CD8-positive, alpha-beta memory T cell (primary cell): ENCODE measurements at regions not wholly inside any gene's neighbourhood (a gene's known extent, or its start where the extent isn't known, plus 50 kb on each side); places are given as distances from the start of the nearest gene placed in this dataset.

Source experiments
- CTCF ChIA-PET: fragments of 350-600 bp; sonication (Branson Sonifier 250); formaldehyde crosslinking; loops from one replicate; lab custom pipeline; 2021; ENCODE audit warnings: antibody characterized with exemption; lab: Charles Lee
- POLR2A ChIA-PET: fragments of 350-600 bp; sonication (Branson Sonifier 250); formaldehyde crosslinking; loops from one replicate; lab custom pipeline; 2021; ENCODE audit warnings: antibody characterized with exemption; lab: Charles Lee
- DNase-seq, 5 donors: peaks; one replicate each; pipeline versions ENCODE4 v3.0.0 to v3.0.0-alpha.2; 2020 to 2022; ENCODE audit warnings: mixed read lengths in 1 of 5
- H3K27ac ChIP-seq: one replicate; pipeline ENCODE4 v1.7.0; 2013; ENCODE audit warnings: low read depth, mild to moderate bottlenecking, low read length, moderate library complexity
- H3K27me3 ChIP-seq: 2 replicates; pipeline ENCODE4 v1.7.0; 2013; ENCODE audit warnings: low read length, mild to moderate bottlenecking; ENCODE audit not compliant: insufficient read depth, poor library complexity, severe bottlenecking
- H3K36me3 ChIP-seq: 2 replicates; pipeline ENCODE4 v1.7.0; 2013; ENCODE audit warnings: mild to moderate bottlenecking, low read length, moderate library complexity; ENCODE audit not compliant: insufficient read depth
- H3K4me1 ChIP-seq: 2 replicates; pipeline ENCODE4 v1.7.0; 2013; ENCODE audit warnings: mild to moderate bottlenecking, low read length, moderate library complexity; ENCODE audit not compliant: insufficient read depth
- H3K4me3 ChIP-seq: 2 replicates; pipeline ENCODE4 v1.7.0; 2013; ENCODE audit warnings: mild to moderate bottlenecking, low read length
- H3K9me3 ChIP-seq: 2 replicates; pipeline ENCODE4 v1.7.0; 2013; ENCODE audit warnings: mild to moderate bottlenecking, low read length
- H3K27ac Mint-ChIP-seq, 8 donors: one replicate each; pipeline ENCODE4 v1.8.0; 2020 to 2021; ENCODE audit warnings: mixed read lengths in 8 of 8, mild to moderate bottlenecking in 6 of 8, inconsistent platforms in 3 of 8, moderate library complexity in 3 of 8
- H3K27me3 Mint-ChIP-seq, 2 donors: one replicate each; pipeline ENCODE4 v1.8.0; 2020 to 2021; ENCODE audit warnings: mixed read lengths in 2 of 2, mild to moderate bottlenecking in 1 of 2, moderate library complexity in 1 of 2
- H3K36me3 Mint-ChIP-seq, 3 donors: one replicate each; pipeline ENCODE4 v1.8.0; 2020 to 2021; ENCODE audit warnings: mixed read lengths in 3 of 3, inconsistent platforms in 1 of 3, mild to moderate bottlenecking in 1 of 3
- H3K4me1 Mint-ChIP-seq, 3 donors: one replicate each; pipeline ENCODE4 v1.8.0; 2020 to 2021; ENCODE audit warnings: mixed read lengths in 3 of 3, inconsistent platforms in 1 of 3, mild to moderate bottlenecking in 1 of 3
- H3K4me3 Mint-ChIP-seq, 7 donors: one replicate each; pipeline ENCODE4 v1.8.0; 2020 to 2021; ENCODE audit warnings: mixed read lengths in 7 of 7, mild to moderate bottlenecking in 6 of 7, moderate library complexity in 4 of 7, inconsistent platforms in 2 of 7
- H3K9me3 Mint-ChIP-seq, 5 donors: one replicate each; pipeline ENCODE4 v1.8.0; 2020 to 2022; ENCODE audit warnings: mixed read lengths in 5 of 5, mild to moderate bottlenecking in 3 of 5, moderate library complexity in 2 of 5, inconsistent platforms in 1 of 5

GRCh38 chr9:28050941-28051340 is 477.7 kb upstream of the C9orf72 start:
- H3K4me1 ChIP-seq, result no peaks in the 10 kb centered on the region
- H3K27me3 ChIP-seq, result no peaks in the 10 kb centered on the region
- H3K27ac ChIP-seq, result no peak overlapping the region
- H3K27me3 Mint-ChIP-seq, result no peaks in the 10 kb centered on the region
- H3K4me3 ChIP-seq, result no peak overlapping the region
- ChIA-PET POLR2A (no interaction called here), CTCF (no interaction called here)
- DNase-seq, result no peak
- no peaks in the 10 kb centered on the region for H3K36me3 Mint-ChIP-seq
- no peaks in the 10 kb centered on the region for H3K9me3 ChIP-seq
- no peak overlapping the region for H3K4me3 Mint-ChIP-seq
- H3K9me3 Mint-ChIP-seq, result peaks cover 0 to 4% (median 0%) of the 10 kb centered on the region in 5 donors
- H3K27ac Mint-ChIP-seq, result no peak overlapping the region
- H3K36me3 ChIP-seq, result no peaks in the 10 kb centered on the region
- H3K4me1 Mint-ChIP-seq, result no peaks in the 10 kb centered on the region

GRCh38 chr9:28051559-28052503 is 478.6 kb upstream of the C9orf72 start:
- no peak overlapping the region for H3K4me3 Mint-ChIP-seq
- Histone ChIP-seq H3K4me3 (no peak overlapping the region), H3K36me3 (no peaks in the 10 kb centered on the region), H3K4me1 (no peaks in the 10 kb centered on the region), H3K9me3 (no peaks in the 10 kb centered on the region), H3K27ac (no peak overlapping the region), H3K27me3 (no peaks in the 10 kb centered on the region)
- H3K4me1 Mint-ChIP-seq, result no peaks in the 10 kb centered on the region
- no peaks in the 10 kb centered on the region for H3K27me3 Mint-ChIP-seq
- POLR2A ChIA-PET, result no interaction called here
- H3K27ac Mint-ChIP-seq, result no peak overlapping the region
- no peaks in the 10 kb centered on the region for H3K36me3 Mint-ChIP-seq
- H3K9me3 Mint-ChIP-seq, result peaks cover 0 to 4% (median 0%) of the 10 kb centered on the region in 5 donors
- no peak for DNase-seq
- CTCF ChIA-PET, result no interaction called here

- no peaks in the 10 kb centered on the region for H3K9me3 ChIP-seq
- Mint-ChIP-seq H3K36me3 (no peaks in the 10 kb centered on the region), H3K27ac (no peak overlapping the region), H3K9me3 (peaks cover 0 to 5% (median 0%) of the 10 kb centered on the region in 5 donors), H3K27me3 (no peaks in the 10 kb centered on the region), H3K4me3 (no peak overlapping the region), H3K4me1 (no peaks in the 10 kb centered on the region)
- H3K4me3 ChIP-seq, result no peak overlapping the region
- H3K36me3 ChIP-seq, result no peaks in the 10 kb centered on the region
- H3K27ac ChIP-seq, result no peak overlapping the region
- CTCF ChIA-PET, result no interaction called here
- POLR2A ChIA-PET, result no interaction called here
- DNase-seq, result no peak
- H3K4me1 ChIP-seq, result no peaks in the 10 kb centered on the region
- H3K27me3 ChIP-seq, result no peaks in the 10 kb centered on the region
Measured at GRCh38 chr9:28053096-28053777, 480.0 kb upstream of the C9orf72 start.

GRCh38 chr9:28056006-28056405 is 482.7 kb upstream of the C9orf72 start:
- Histone ChIP-seq H3K9me3 (no peaks in the 10 kb centered on the region), H3K4me3 (no peak overlapping the region), H3K4me1 (no peaks in the 10 kb centered on the region), H3K36me3 (no peaks in the 10 kb centered on the region), H3K27ac (no peak overlapping the region), H3K27me3 (no peaks in the 10 kb centered on the region)
- peaks cover 0 to 2% of the 10 kb centered on the region in 2 donors for H3K27me3 Mint-ChIP-seq
- peaks cover 0 to 5% (median 4%) of the 10 kb centered on the region in 5 donors for H3K9me3 Mint-ChIP-seq
- DNase-seq, result no peak
- H3K4me1 Mint-ChIP-seq, result no peaks in the 10 kb centered on the region
- ChIA-PET POLR2A (no interaction called here), CTCF (no interaction called here)
- no peaks in the 10 kb centered on the region for H3K36me3 Mint-ChIP-seq
- H3K4me3 Mint-ChIP-seq, result no peak overlapping the region
- H3K27ac Mint-ChIP-seq, result no peak overlapping the region

- Histone ChIP-seq H3K9me3 (no peaks in the 10 kb centered on the region), H3K27ac (no peak overlapping the region), H3K4me1 (no peaks in the 10 kb centered on the region), H3K27me3 (no peaks in the 10 kb centered on the region), H3K36me3 (no peaks in the 10 kb centered on the region), H3K4me3 (no peak overlapping the region)
- ChIA-PET POLR2A (no interaction called here), CTCF (no interaction called here)
- Mint-ChIP-seq H3K4me1 (no peaks in the 10 kb centered on the region), H3K27me3 (peaks cover 0 to 2% of the 10 kb centered on the region in 2 donors), H3K9me3 (peaks cover 0 to 5% (median 4%) of the 10 kb centered on the region in 5 donors), H3K36me3 (no peaks in the 10 kb centered on the region), H3K4me3 (no peak overlapping the region), H3K27ac (no peak overlapping the region)
- DNase-seq, result no peak
Measured at GRCh38 chr9:28056466-28056865, 483.2 kb upstream of the C9orf72 start.

GRCh38 chr9:28059192-28059591 is 485.9 kb upstream of the C9orf72 start:
- H3K4me1 Mint-ChIP-seq, result no peaks in the 10 kb centered on the region
- H3K9me3 Mint-ChIP-seq, result peaks cover 0 to 5% (median 4%) of the 10 kb centered on the region in 5 donors
- ChIA-PET CTCF (no interaction called here), POLR2A (no interaction called here)
- H3K4me1 ChIP-seq, result no peaks in the 10 kb centered on the region
- H3K27me3 Mint-ChIP-seq, result peaks cover 0 to 2% of the 10 kb centered on the region in 2 donors
- H3K4me3 Mint-ChIP-seq, result no peak overlapping the region
- no peaks in the 10 kb centered on the region for H3K27me3 ChIP-seq
- H3K36me3 ChIP-seq, result no peaks in the 10 kb centered on the region
- no peak overlapping the region for H3K27ac ChIP-seq
- no peak overlapping the region for H3K4me3 ChIP-seq
- DNase-seq, result no peak
- no peaks in the 10 kb centered on the region for H3K9me3 ChIP-seq
- H3K36me3 Mint-ChIP-seq, result no peaks in the 10 kb centered on the region
- H3K27ac Mint-ChIP-seq, result no peak overlapping the region

- H3K4me1 ChIP-seq, result no peaks in the 10 kb centered on the region
- no peaks in the 10 kb centered on the region for H3K27me3 ChIP-seq
- no peak overlapping the region for H3K4me3 ChIP-seq
- Mint-ChIP-seq H3K27ac (no peak overlapping the region), H3K36me3 (no peaks in the 10 kb centered on the region), H3K27me3 (no peaks in the 10 kb centered on the region), H3K4me1 (no peaks in the 10 kb centered on the region), H3K4me3 (no peak overlapping the region), H3K9me3 (peaks cover 0 to 3% (median under 1%) of the 10 kb centered on the region in 5 donors)
- no peak overlapping the region for H3K27ac ChIP-seq
- ChIA-PET CTCF (interaction anchor here (1.0 kb wide), 1 partner anchor 10 kb away, joined by 4 read pairs; no protein-coding TSS in a partner anchor), POLR2A (no interaction called here)
- no peaks in the 10 kb centered on the region for H3K36me3 ChIP-seq
- DNase-seq, result no peak
- H3K9me3 ChIP-seq, result no peaks in the 10 kb centered on the region
Measured at GRCh38 chr9:28064241-28064815, 491.0 kb upstream of the C9orf72 start.

- ChIA-PET CTCF (no interaction called here), POLR2A (no interaction called here)
- DNase-seq, result no peak
- no peaks in the 10 kb centered on the region for H3K4me1 ChIP-seq
- no peaks in the 10 kb centered on the region for H3K36me3 ChIP-seq
- Mint-ChIP-seq H3K9me3 (peaks cover 0 to 6% (median 0%) of the 10 kb centered on the region in 5 donors), H3K27ac (no peak overlapping the region), H3K27me3 (no peaks in the 10 kb centered on the region), H3K4me1 (no peaks in the 10 kb centered on the region), H3K4me3 (no peak overlapping the region), H3K36me3 (no peaks in the 10 kb centered on the region)
- H3K4me3 ChIP-seq, result no peak overlapping the region
- H3K27me3 ChIP-seq, result no peaks in the 10 kb centered on the region
- no peak overlapping the region for H3K27ac ChIP-seq
- H3K9me3 ChIP-seq, result no peaks in the 10 kb centered on the region
Measured at GRCh38 chr9:28073270-28073669, 500.0 kb upstream of the C9orf72 start.
